ENCODE measurements at regions not wholly inside any gene's neighbourhood (a gene's known extent, or its start where the extent isn't known, plus 50 kb on each side); places are given as distances from the start of the nearest gene placed in this dataset.

GRCh38 chr2:13006426-13006825 lies 289.7 kb downstream of the TRIB2 start:
- TF ChIP-seq CTCF (IDR thresholded peaks at IDR 0.05; ENCODE audit: low read depth, low read length, poor library complexity, severe bottlenecking) = no peak
- no peak for TF ChIP-seq EZH2phosphoT487 (IDR thresholded peaks at IDR 0.05; ENCODE audit: borderline replicate concordance, low read length)
- no peak overlapping the region for H3K27ac ChIP-seq (ENCODE audit: low read depth, low read length)
- no peaks in the 10 kb centered on the region for H3K36me3 ChIP-seq (ENCODE audit: control insufficient read depth, low read length)
- no peaks in the 10 kb centered on the region for H3K9me2 ChIP-seq (replicated peaks; ENCODE audit: control insufficient read depth, low read length)
- no peaks in the 10 kb centered on the region for H3K4me1 ChIP-seq (ENCODE audit: control insufficient read depth, low read length)
- no peaks in the 10 kb centered on the region for H3F3A ChIP-seq (ENCODE audit: control insufficient read depth, insufficient read depth)
- H3K79me2 ChIP-seq (ENCODE audit: control insufficient read depth, low read length) = no peaks in the 10 kb centered on the region
- H3K4me2 ChIP-seq (ENCODE audit: low read length) = no peak overlapping the region
- peaks cover 4% of the 10 kb centered on the region; the same call in 1 of the 2 replicates for H3K27me3 ChIP-seq (ENCODE audit: control insufficient read depth, low read length)
- no peaks in the 10 kb centered on the region for H4K20me1 ChIP-seq (ENCODE audit: control insufficient read depth, insufficient read depth, low read depth, low read length)
- no peak overlapping the region for H3K4me3 ChIP-seq (ENCODE audit: low read length)
- no peaks in the 10 kb centered on the region for H3K9me3 ChIP-seq (ENCODE audit: control insufficient read depth, insufficient read depth, low read length)

- peaks cover 4% of the 10 kb centered on the region; the same call in 1 of the 2 replicates for H3K27me3 ChIP-seq (ENCODE audit: control insufficient read depth, low read length)
- TF ChIP-seq CTCF (IDR thresholded peaks at IDR 0.05; ENCODE audit: low read depth, low read length, poor library complexity, severe bottlenecking) (peak; percentile 73), EZH2phosphoT487 (IDR thresholded peaks at IDR 0.05; ENCODE audit: borderline replicate concordance, low read length) (no peak)
- no peak overlapping the region for H3K4me3 ChIP-seq (ENCODE audit: low read length)
- H3F3A ChIP-seq (ENCODE audit: control insufficient read depth, insufficient read depth) = no peaks in the 10 kb centered on the region
- no peaks in the 10 kb centered on the region for H3K9me3 ChIP-seq (ENCODE audit: control insufficient read depth, insufficient read depth, low read length)
- no peaks in the 10 kb centered on the region for H4K20me1 ChIP-seq (ENCODE audit: control insufficient read depth, insufficient read depth, low read depth, low read length)
- H3K79me2 ChIP-seq (ENCODE audit: control insufficient read depth, low read length) = no peaks in the 10 kb centered on the region
- no peaks in the 10 kb centered on the region for H3K4me1 ChIP-seq (ENCODE audit: control insufficient read depth, low read length)
- no peaks in the 10 kb centered on the region for H3K9me2 ChIP-seq (replicated peaks; ENCODE audit: control insufficient read depth, low read length)
- no peak overlapping the region for H3K4me2 ChIP-seq (ENCODE audit: low read length)
- H3K36me3 ChIP-seq (ENCODE audit: control insufficient read depth, low read length) = no peaks in the 10 kb centered on the region
- no peak overlapping the region for H3K27ac ChIP-seq (ENCODE audit: low read depth, low read length)
Measured at GRCh38 chr2:13006829-13007717, 290.3 kb downstream of the TRIB2 start.

DNA sequence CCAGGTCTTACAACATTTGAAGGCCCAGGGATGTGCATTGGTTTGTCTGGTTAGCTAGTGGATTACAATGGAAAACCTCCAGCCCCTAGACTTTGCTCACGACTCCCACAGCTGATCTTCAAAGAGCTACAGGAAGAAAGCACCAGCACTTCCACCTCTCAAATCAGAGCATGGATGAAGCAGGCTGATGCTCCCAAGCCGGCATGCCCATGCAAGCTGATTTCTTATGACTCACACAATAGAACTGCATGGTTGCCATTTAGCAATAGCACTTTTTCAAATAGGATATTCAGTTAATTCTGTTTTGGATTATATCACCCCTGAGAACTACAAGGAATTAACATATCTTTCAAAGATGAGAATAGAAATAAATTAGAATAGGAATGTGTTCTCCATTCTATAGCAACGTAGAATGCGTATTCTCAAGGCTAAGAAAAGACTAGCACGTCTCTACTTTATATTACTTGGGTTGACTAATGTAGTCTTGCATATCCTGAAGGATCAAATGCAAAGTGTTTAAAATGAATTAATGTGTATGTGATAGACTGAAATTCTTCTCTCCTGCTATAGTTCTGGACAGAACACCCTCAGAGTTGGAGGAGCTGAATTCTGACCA lies 292.4 kb downstream of the TRIB2 start:
- Histone ChIP-seq H3K4me3 (ENCODE audit: low read length) (no peak overlapping the region), H3K27me3 (ENCODE audit: control insufficient read depth, low read length) (peaks cover 4% of the 10 kb centered on the region; the same call in 1 of the 2 replicates), H3K4me1 (ENCODE audit: control insufficient read depth, low read length) (no peaks in the 10 kb centered on the region), H3K27ac (ENCODE audit: low read depth, low read length) (no peak overlapping the region), H3K36me3 (ENCODE audit: control insufficient read depth, low read length) (no peaks in the 10 kb centered on the region), H3F3A (ENCODE audit: control insufficient read depth, insufficient read depth) (no peaks in the 10 kb centered on the region), H3K4me2 (ENCODE audit: low read length) (no peak overlapping the region), H4K20me1 (ENCODE audit: control insufficient read depth, insufficient read depth, low read depth, low read length) (no peaks in the 10 kb centered on the region), H3K9me2 (replicated peaks; ENCODE audit: control insufficient read depth, low read length) (no peaks in the 10 kb centered on the region), H3K79me2 (ENCODE audit: control insufficient read depth, low read length) (no peaks in the 10 kb centered on the region), H3K9me3 (ENCODE audit: control insufficient read depth, insufficient read depth, low read length) (no peaks in the 10 kb centered on the region)
- TF ChIP-seq EZH2phosphoT487 (IDR thresholded peaks at IDR 0.05; ENCODE audit: borderline replicate concordance, low read length) (no peak), CTCF (IDR thresholded peaks at IDR 0.05; ENCODE audit: low read depth, low read length, poor library complexity, severe bottlenecking) (no peak)

All from DOHH2 (cell line).